GM12864 (cell line): ENCODE measurements at regions not wholly inside any gene's neighbourhood (a gene's known extent, or its start where the extent isn't known, plus 50 kb on each side); places are given as distances from the start of the nearest gene placed in this dataset.

Experiments used
- DNase-seq: peaks from one replicate; pipeline ENCODE4 v3.0.0-alpha.2; 2011; ENCODE audit warnings: low read depth
- H3K4me3 ChIP-seq: 2 replicates; pipeline ENCODE4 v1.5.1; 2011; ENCODE audit warnings: mild to moderate bottlenecking, low read depth, low read length, control low read depth
- TF ChIP-seq, protein P1 (sequence below): IDR thresholded peaks from 2 replicates; pipeline ENCODE4 v1.5.1; 2011; ENCODE audit warnings: low read depth, mild to moderate bottlenecking, moderate library complexity, low read length, control low read depth, inconsistent platforms; ENCODE audit errors: missing control alignments

DNA sequence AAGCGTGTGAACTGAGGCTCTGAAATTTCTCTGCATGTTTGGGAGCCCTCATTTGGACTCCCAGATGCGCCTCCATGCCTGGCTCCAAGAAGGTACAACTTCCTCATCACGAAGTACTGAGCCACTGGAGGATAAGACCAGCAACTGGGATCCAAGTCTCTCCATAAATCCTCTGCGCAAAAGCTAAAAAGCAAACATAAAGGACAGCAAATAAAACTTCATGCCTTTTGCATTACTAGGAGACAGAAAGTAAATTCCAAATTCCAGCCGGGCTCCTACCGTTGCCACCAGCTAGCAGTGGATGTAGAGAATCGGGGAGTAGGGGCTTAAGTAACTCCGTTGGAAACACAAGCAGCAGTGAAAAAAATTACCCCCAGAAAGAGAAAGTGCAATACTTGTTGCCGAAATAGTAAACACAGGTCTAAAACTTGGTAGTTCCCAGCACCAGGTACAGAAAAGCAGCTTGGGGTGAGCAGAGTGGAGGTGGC is 477.1 kb upstream of the TENM3 start:
- no peak overlapping the region for H3K4me3 ChIP-seq
- TF ChIP-seq, protein P1, sequence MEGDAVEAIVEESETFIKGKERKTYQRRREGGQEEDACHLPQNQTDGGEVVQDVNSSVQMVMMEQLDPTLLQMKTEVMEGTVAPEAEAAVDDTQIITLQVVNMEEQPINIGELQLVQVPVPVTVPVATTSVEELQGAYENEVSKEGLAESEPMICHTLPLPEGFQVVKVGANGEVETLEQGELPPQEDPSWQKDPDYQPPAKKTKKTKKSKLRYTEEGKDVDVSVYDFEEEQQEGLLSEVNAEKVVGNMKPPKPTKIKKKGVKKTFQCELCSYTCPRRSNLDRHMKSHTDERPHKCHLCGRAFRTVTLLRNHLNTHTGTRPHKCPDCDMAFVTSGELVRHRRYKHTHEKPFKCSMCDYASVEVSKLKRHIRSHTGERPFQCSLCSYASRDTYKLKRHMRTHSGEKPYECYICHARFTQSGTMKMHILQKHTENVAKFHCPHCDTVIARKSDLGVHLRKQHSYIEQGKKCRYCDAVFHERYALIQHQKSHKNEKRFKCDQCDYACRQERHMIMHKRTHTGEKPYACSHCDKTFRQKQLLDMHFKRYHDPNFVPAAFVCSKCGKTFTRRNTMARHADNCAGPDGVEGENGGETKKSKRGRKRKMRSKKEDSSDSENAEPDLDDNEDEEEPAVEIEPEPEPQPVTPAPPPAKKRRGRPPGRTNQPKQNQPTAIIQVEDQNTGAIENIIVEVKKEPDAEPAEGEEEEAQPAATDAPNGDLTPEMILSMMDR, result no peak
- no peak for DNase-seq

DNA sequence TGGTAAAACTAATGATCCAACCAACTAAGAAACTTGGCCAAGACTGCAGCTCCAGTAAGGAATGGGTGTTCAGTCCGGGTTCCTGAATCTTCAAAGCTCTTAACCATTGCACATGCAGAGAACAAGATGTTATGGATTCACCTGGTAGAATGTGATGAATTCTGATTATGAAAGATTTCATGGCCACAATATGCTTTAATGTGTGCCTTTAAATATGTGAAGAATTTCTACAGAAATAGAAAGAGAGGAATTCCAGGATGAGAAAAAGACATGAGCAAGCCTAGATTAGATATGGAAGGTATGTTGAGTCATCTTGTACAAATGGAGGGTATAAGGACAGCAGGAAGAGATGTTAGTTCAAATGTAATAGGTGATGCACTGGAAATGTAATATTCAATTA is 472.2 kb upstream of the TENM3 start:
- DNase-seq, result no peak
- H3K4me3 ChIP-seq, result no peak overlapping the region
- TF ChIP-seq, protein P1, result no peak

DNA sequence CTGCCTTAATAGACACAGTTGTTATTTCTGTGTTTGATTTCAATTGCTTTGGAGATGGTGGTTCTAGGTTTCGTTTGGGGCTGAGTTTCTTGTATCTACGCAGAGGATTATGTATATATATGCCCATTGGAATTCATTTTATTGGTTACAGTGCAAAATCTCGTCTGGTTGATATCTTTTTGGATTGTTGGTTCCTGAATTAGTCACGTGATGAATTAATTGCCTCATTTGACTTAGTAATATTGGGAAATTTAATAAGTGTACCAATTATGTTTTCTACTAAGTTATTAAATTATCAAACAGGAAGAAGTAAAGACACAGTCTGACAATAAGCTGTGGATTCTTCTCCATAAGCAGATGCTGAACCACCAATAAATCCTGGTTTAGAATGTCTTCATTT is 467.9 kb upstream of the TENM3 start:
- TF ChIP-seq, protein P1, result no peak
- H3K4me3 ChIP-seq, result no peak overlapping the region
- DNase-seq, result no peak

DNA sequence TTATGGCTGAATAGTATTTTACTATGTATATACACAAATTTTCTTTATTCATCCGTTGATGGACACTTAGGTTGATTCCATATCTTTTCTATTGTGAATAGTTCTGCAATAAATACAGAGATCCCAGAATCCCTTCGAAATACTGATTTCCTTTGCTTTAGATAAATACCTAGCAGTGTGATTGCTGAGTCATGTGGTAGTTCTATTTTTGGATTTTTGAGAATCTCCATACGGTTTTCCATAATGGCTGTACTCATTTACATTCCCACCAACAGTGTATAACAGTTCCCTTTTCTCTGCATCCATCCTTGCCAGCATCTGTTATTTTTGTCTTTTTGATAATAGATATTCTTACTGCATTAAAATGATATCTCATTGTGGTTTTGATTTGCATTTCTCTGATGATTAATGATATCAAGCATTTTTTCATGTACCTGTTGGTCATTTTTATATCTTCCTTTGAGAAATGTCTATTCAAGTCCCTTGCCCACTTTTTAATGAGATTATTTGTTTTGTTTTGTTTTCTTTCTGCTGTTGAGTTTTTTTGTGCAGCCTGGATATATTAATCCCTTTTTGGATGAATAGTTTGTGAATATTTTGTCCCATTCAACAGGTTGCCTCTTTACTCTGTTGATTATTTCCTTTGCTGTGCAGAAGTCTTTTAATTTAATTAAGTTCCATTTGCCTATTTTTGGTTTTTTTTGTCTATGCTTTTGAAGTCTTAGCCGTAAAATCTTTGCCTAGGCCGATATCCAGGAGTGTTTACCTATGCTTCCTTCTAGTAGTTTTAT is 466.7 kb upstream of the TENM3 start:
- TF ChIP-seq, protein P1, result no peak

DNA sequence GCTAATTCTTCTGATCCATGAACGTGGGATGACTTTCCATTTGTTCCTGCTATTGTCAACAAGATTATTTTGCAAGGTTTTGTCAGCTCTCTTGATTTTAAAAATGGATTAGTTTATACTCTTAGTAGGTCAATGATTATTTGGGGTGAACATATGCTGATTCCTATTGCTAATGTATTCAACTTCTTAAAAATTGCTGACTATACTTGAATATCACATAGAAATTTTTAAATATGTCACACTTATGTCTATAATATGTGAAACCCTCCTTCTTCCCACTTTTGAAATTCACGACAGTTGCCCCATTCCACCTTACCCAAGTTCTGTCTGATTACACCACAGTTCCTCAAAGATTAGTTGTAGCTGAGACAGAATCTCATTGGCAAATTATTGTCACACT is 465.7 kb upstream of the TENM3 start:
- no peak for DNase-seq
- no peak overlapping the region for H3K4me3 ChIP-seq
- TF ChIP-seq, protein P1, result no peak

More for the DNA sequence above, 466.7 kb upstream of the TENM3 start:
- DNase-seq, result no peak
- no peak overlapping the region for H3K4me3 ChIP-seq

DNA sequence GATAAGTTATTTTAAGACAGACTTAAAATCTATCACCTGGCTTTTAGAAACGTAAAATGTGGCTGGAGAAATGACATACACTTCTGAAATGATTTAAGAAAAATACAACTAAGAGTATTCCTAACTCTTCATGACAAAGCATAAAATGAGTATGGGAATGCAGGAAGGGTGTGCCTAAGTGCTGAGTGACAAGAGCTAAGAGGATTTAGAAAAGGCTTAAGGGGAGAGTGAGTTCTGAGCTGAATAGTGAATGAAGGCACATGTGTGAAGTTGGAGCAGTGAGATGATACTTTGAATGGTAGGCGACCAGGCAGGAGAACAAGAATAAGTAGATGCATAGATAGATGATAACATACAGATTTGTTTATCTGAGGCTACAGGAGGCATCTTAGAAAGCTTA is 458.3 kb upstream of the TENM3 start:
- TF ChIP-seq, protein P1, result no peak
- H3K4me3 ChIP-seq, result no peak overlapping the region
- DNase-seq, result no peak

DNA sequence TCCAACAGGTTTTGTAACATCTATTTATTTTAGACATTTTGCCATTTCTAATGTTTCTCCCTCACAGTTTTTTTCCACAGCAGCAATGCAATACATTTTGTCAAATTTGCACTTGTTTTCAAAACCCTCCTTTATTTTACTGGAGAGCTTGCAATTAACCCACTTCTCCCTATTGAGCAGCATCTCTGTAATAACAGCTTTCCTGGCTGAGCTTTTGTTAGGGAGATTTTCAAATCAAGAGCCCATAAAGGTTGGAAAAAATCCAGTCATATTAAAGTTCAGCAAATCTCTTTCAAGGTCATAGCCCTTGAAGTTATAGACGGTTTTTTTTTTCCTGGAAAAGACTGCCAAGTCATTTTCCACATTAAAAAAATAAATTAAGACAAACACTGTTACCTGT is 450.6 kb upstream of the TENM3 start:
- TF ChIP-seq, protein P1, result no peak
- no peak for DNase-seq
- H3K4me3 ChIP-seq, result no peak overlapping the region
